Suprapubic skin (tissue), 3 donors: ENCODE measurements at regions not wholly inside any gene's neighbourhood (a gene's known extent, or its start where the extent isn't known, plus 50 kb on each side); places are given as distances from the start of the nearest gene placed in this dataset.

Source experiments
- CTCF ChIP-seq, 2 donors: fragments of 200-600 bp in 1 of 2; fragments of 450-650 bp in 1 of 2; sonication (generic) in 1 of 2; IDR thresholded peaks; one replicate each; pipeline ENCODE4 v1.5.1; 2016 to 2019; ENCODE audit warnings: antibody characterized with exemption in 2 of 2, mild to moderate bottlenecking in 1 of 2, moderate library complexity in 1 of 2
- EP300 ChIP-seq: sonication (generic); formaldehyde crosslinking; IDR thresholded peaks from one replicate; pipeline ENCODE4 v1.6.1; 2017; ENCODE audit warnings: antibody characterized with exemption

GRCh38 chr15:29873264-29873663 is 51.0 kb upstream of the TJP1 start:
- no peak for TF ChIP-seq EP300
- no peak for TF ChIP-seq CTCF (IDR thresholded peaks at IDR 0.05)
